CD14-positive monocyte (primary cell): ENCODE measurements at regions not wholly inside any gene's neighbourhood (a gene's known extent, or its start where the extent isn't known, plus 50 kb on each side); places are given as distances from the start of the nearest gene placed in this dataset.
"Not testable (repeated sequence)": the region's sequence is repeated elsewhere in the genome, so short reads cannot be mapped to it uniquely, and the experiment has no call there.

ENCODE experiments used
- DNase-seq, 3 donors: peaks; one replicate each; pipeline ENCODE4 v3.0.0-alpha.2; 2011 to 2022
- H2AFZ ChIP-seq: 2 replicates; pipeline ENCODE4 v1.6.0; 2012; ENCODE audit warnings: mild to moderate bottlenecking, low read depth, low read length, inconsistent platforms; ENCODE audit not compliant: insufficient read depth, poor library complexity, severe bottlenecking
- H3K27ac ChIP-seq, 2 donors: 1 replicate in 1 of 2; 2 replicates in 1 of 2; pipeline ENCODE4 v1.5.1; 2012 to 2013; ENCODE audit warnings: low read length in 2 of 2, control low read depth in 1 of 2, inconsistent platforms in 1 of 2, low read depth in 1 of 2, mild to moderate bottlenecking in 1 of 2
- H3K27me3 ChIP-seq, 2 donors: one replicate each; pipeline versions ENCODE4 v1.6.0 to v1.6.1; 2011 to 2013; ENCODE audit warnings: low read length in 2 of 2; ENCODE audit not compliant: control insufficient read depth in 2 of 2, insufficient read depth in 2 of 2
- H3K36me3 ChIP-seq, 2 donors: replicated peaks in 1 of 2; 1 replicate in 1 of 2; 2 replicates in 1 of 2; pipeline versions ENCODE4 v1.5.1 to v1.6.1; 2012 to 2013; ENCODE audit warnings: low read length in 2 of 2, control low read depth in 1 of 2, inconsistent platforms in 1 of 2, mild to moderate bottlenecking in 1 of 2; ENCODE audit not compliant: insufficient read depth in 2 of 2, control insufficient read depth in 1 of 2
- H3K4me1 ChIP-seq, 2 donors: 1 replicate in 1 of 2; 2 replicates in 1 of 2; pipeline versions ENCODE4 v1.5.1 to v1.6.1; 2012 to 2013; ENCODE audit warnings: low read length in 2 of 2, control low read depth in 1 of 2, inconsistent platforms in 1 of 2, mild to moderate bottlenecking in 1 of 2, moderate library complexity in 1 of 2; ENCODE audit not compliant: insufficient read depth in 2 of 2, control insufficient read depth in 1 of 2
- H3K4me2 ChIP-seq: replicated peaks from 2 replicates; pipeline ENCODE3; 2012; ENCODE audit warnings: low read length, moderate library complexity, mild to moderate bottlenecking; ENCODE audit not compliant: poor library complexity, severe bottlenecking; ENCODE audit errors: extremely low read depth
- H3K4me3 ChIP-seq, 3 experiments: fragments of 200-600 bp in 1 of 3; sonication (generic) in 1 of 3; replicated peaks in 1 of 3; 1 replicate in 2 of 3; 2 replicates in 1 of 3; pipeline ENCODE4 v1.5.1; 2011 to 2013; ENCODE audit warnings: low read length in 3 of 3, mild to moderate bottlenecking in 3 of 3, control low read depth in 2 of 3, low read depth in 2 of 3, inconsistent platforms in 1 of 3, moderate library complexity in 1 of 3
- H3K79me2 ChIP-seq: 2 replicates; pipeline ENCODE4 v1.6.0; 2012; ENCODE audit warnings: mild to moderate bottlenecking, control low read depth, inconsistent platforms, low read length, moderate library complexity; ENCODE audit not compliant: insufficient read depth
- H3K9ac ChIP-seq: 2 replicates; pipeline ENCODE4 v1.6.0; 2017; ENCODE audit warnings: low read length, mild to moderate bottlenecking; ENCODE audit not compliant: insufficient read depth, poor library complexity, severe bottlenecking
- H3K9me3 ChIP-seq, 2 donors: replicated peaks in 1 of 2; 1 replicate in 1 of 2; 2 replicates in 1 of 2; pipeline versions ENCODE4 v1.5.1 to v1.6.1; 2012 to 2013; ENCODE audit warnings: low read length in 2 of 2, control low read depth in 1 of 2; ENCODE audit not compliant: control insufficient read depth in 1 of 2, insufficient read depth in 1 of 2
- H4K20me1 ChIP-seq: 2 replicates; pipeline ENCODE4 v1.6.0; 2012; ENCODE audit warnings: mild to moderate bottlenecking, low read length, control low read depth, moderate library complexity; ENCODE audit not compliant: insufficient read depth
- H3K27ac Mint-ChIP-seq, 7 donors: one replicate each; pipeline ENCODE4 v1.8.0; 2020; ENCODE audit warnings: mild to moderate bottlenecking in 7 of 7, mixed read lengths in 7 of 7, moderate library complexity in 6 of 7, inconsistent platforms in 2 of 7
- H3K27me3 Mint-ChIP-seq, 3 donors: one replicate each; pipeline ENCODE4 v1.8.0; 2021 to 2022; ENCODE audit warnings: low read depth in 3 of 3, mild to moderate bottlenecking in 3 of 3, mixed read lengths in 3 of 3, moderate library complexity in 3 of 3, inconsistent platforms in 1 of 3
- H3K36me3 Mint-ChIP-seq, 2 donors: one replicate each; pipeline ENCODE4 v1.8.0; 2020; ENCODE audit warnings: mixed read lengths in 2 of 2, inconsistent platforms in 1 of 2, mild to moderate bottlenecking in 1 of 2
- H3K4me1 Mint-ChIP-seq: one replicate; pipeline ENCODE4 v1.8.0; 2020; ENCODE audit warnings: mild to moderate bottlenecking, mixed read lengths
- H3K4me3 Mint-ChIP-seq, 2 donors: one replicate each; pipeline ENCODE4 v1.8.0; 2020; ENCODE audit warnings: mild to moderate bottlenecking in 2 of 2, mixed read lengths in 2 of 2, moderate library complexity in 1 of 2
- H3K9me3 Mint-ChIP-seq, 7 donors: one replicate each; pipeline ENCODE4 v1.8.0; 2020 to 2022; ENCODE audit warnings: mixed read lengths in 7 of 7, mild to moderate bottlenecking in 6 of 7, moderate library complexity in 6 of 7, inconsistent platforms in 2 of 7
- WGBS: methylation state at CpG from one replicate; pipeline ENCODE4 v1.1.5; 2013; ENCODE audit warnings: missing lambda C conversion rate; ENCODE audit not compliant: insufficient coverage; 5-methylcytosine and 5-hydroxymethylcytosine counted together
- intact Hi-C, 2 donors: fragments of 100-400 bp; cut with micrococcal nuclease; formaldehyde crosslinking; loops; one replicate each; pipeline versions ENCODE4 v1.15.0 to v1.15.1; 2023
- TF ChIP-seq, protein P1 (sequence below): fragments of 200-600 bp; IDR thresholded peaks from one replicate; pipeline ENCODE4 v1.8.0; 2022; ENCODE audit warnings: antibody characterized with exemption, mild to moderate bottlenecking

DNA sequence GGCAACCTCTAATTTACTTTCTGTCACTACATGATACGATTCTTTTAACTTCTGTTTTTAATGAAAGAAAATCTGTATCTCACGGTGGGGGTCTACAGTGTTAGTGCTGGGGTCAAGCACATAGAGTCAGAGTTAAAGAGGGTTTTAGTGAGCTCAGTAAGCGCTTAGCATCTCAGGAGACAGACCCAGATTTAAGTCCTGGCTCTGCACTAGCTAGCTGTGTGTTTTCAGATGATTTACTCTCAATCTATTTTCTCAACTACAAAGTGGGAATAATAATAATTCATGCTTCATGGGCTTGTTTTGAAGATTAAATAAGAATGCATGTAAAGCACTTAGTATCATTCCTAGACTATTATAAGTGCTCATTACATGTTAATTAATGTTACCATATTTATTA, 63.4 kb upstream of the KBTBD8 start:
- H3K9ac ChIP-seq: no peak overlapping the region
- H2AFZ ChIP-seq: no peak overlapping the region
- H3K27ac ChIP-seq: no peak overlapping the region
- peaks cover 0 to 2% of the 10 kb centered on the region in 2 donors for H3K27me3 ChIP-seq
- intact Hi-C loops: no loop called here
- H3K4me2 ChIP-seq: no peak overlapping the region
- no peaks in the 10 kb centered on the region for H3K79me2 ChIP-seq
- H3K4me1 ChIP-seq: no peaks in the 10 kb centered on the region
- no peak for DNase-seq
- H3K36me3 Mint-ChIP-seq: no peaks in the 10 kb centered on the region
- H3K9me3 ChIP-seq: no peaks in the 10 kb centered on the region
- TF ChIP-seq, protein P1, sequence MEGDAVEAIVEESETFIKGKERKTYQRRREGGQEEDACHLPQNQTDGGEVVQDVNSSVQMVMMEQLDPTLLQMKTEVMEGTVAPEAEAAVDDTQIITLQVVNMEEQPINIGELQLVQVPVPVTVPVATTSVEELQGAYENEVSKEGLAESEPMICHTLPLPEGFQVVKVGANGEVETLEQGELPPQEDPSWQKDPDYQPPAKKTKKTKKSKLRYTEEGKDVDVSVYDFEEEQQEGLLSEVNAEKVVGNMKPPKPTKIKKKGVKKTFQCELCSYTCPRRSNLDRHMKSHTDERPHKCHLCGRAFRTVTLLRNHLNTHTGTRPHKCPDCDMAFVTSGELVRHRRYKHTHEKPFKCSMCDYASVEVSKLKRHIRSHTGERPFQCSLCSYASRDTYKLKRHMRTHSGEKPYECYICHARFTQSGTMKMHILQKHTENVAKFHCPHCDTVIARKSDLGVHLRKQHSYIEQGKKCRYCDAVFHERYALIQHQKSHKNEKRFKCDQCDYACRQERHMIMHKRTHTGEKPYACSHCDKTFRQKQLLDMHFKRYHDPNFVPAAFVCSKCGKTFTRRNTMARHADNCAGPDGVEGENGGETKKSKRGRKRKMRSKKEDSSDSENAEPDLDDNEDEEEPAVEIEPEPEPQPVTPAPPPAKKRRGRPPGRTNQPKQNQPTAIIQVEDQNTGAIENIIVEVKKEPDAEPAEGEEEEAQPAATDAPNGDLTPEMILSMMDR: no peak
- H3K4me3 ChIP-seq: no peak overlapping the region
- no peak overlapping the region for H3K4me3 Mint-ChIP-seq
- no peaks in the 10 kb centered on the region for H4K20me1 ChIP-seq
- H3K27ac Mint-ChIP-seq: no peak overlapping the region
- no peaks in the 10 kb centered on the region for H3K36me3 ChIP-seq
- no peaks in the 10 kb centered on the region for H3K4me1 Mint-ChIP-seq
- H3K27me3 Mint-ChIP-seq: peaks cover 0 to 13% (median 2%) of the 10 kb centered on the region in 3 donors
- WGBS: no CpG with 5 or more reads among the region's 3 CpGs
- no peaks in the 10 kb centered on the region for H3K9me3 Mint-ChIP-seq

DNA sequence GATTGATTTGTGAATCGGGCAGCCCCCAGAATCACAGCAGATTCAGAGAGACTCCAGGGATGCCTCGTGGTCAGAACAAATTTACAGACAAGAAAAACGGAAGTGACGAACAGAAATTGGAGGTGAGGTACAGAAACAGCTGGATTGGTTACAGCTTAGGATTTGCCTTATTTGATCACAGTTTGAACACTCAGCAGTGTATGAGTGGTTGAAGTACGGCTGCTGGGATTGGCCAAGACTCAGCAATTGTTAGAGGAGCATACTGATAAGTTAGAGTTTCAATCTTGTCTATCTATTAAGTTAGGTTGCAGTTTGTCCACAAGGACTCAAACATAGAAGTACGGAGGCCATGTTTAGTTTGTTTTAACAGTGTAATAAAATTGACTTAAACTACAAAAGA, 61.1 kb upstream of the KBTBD8 start:
- H2AFZ ChIP-seq, DNase-seq, H3K36me3 ChIP-seq, H3K4me2 ChIP-seq, H3K27me3 ChIP-seq, H3K9me3 ChIP-seq, H3K79me2 ChIP-seq, H4K20me1 ChIP-seq, intact Hi-C loops, H3K36me3 Mint-ChIP-seq, H3K9me3 Mint-ChIP-seq, H3K4me1 ChIP-seq, H3K4me3 ChIP-seq, H3K27ac ChIP-seq, H3K4me1 Mint-ChIP-seq, H3K9ac ChIP-seq, H3K4me3 Mint-ChIP-seq, H3K27ac Mint-ChIP-seq: not testable (repeated sequence)
- 63% methylated on average over 4 of the region's 6 CpGs for WGBS
- H3K27me3 Mint-ChIP-seq: peaks cover 0 to 11% (median 2%) of the 10 kb centered on the region in 3 donors
